ENCODE measurements at regions not wholly inside any gene's neighbourhood (a gene's known extent, or its start where the extent isn't known, plus 50 kb on each side); places are given as distances from the start of the nearest gene placed in this dataset.
"Not testable (repeated sequence)": the region's sequence is repeated elsewhere in the genome, so short reads cannot be mapped to it uniquely, and the experiment has no call there.

GRCh38 chr5:145521523-145521922 lies 313.6 kb downstream of the PRELID2 start:
- ChIA-PET POLR2A (ENCODE audit: unreplicated experiment) (no interaction called here), CTCF (no interaction called here)
- Histone ChIP-seq H3K27ac (no peak overlapping the region), H2AFZ (no peak overlapping the region), H3K9me2 (ENCODE audit: insufficient read depth) (no peaks in the 10 kb centered on the region), H3K4me3 (no peak overlapping the region), H4K20me1 (ENCODE audit: insufficient read depth) (no peaks in the 10 kb centered on the region), H3K4me2 (no peak overlapping the region), H3K4me1 (replicated peaks; ENCODE audit: insufficient read depth) (no peaks in the 10 kb centered on the region), H3K79me2 (ENCODE audit: low read depth) (no peaks in the 10 kb centered on the region), H3K9me3 (ENCODE audit: insufficient read depth, low read depth) (peaks cover 4% of the 10 kb centered on the region; the same call in 1 of the 2 replicates), H3K36me3 (ENCODE audit: low read depth) (no peaks in the 10 kb centered on the region), H3F3A (ENCODE audit: insufficient read depth, low read depth) (no peaks in the 10 kb centered on the region), H3K27me3 (ENCODE audit: insufficient read depth, low read depth) (no peaks in the 10 kb centered on the region)
- no peak for DNase-seq
- TF ChIP-seq CTCF (conservative IDR thresholded peaks at IDR 0.05) (no peak), EZH2 (IDR thresholded peaks at IDR 0.05; ENCODE audit: low read depth) (no peak)
- no TSS peak for BruUV-seq (replicated peaks)
- intact Hi-C loops (cut with micrococcal nuclease; ENCODE audit: unreplicated experiment): no loop called here

- no peaks in the 10 kb centered on the region for H3K79me2 ChIP-seq (ENCODE audit: low read depth)
- H3K36me3 ChIP-seq (ENCODE audit: low read depth): no peaks in the 10 kb centered on the region
- CTCF ChIA-PET: no interaction called here
- no peak overlapping the region for H3K27ac ChIP-seq
- peaks cover 4% of the 10 kb centered on the region; the same call in 1 of the 2 replicates for H3K9me3 ChIP-seq (ENCODE audit: insufficient read depth, low read depth)
- no peaks in the 10 kb centered on the region for H3F3A ChIP-seq (ENCODE audit: insufficient read depth, low read depth)
- H2AFZ ChIP-seq: no peak overlapping the region
- POLR2A ChIA-PET (ENCODE audit: unreplicated experiment): no interaction called here
- no peak for TF ChIP-seq EZH2 (IDR thresholded peaks at IDR 0.05; ENCODE audit: low read depth)
- TF ChIP-seq CTCF (conservative IDR thresholded peaks at IDR 0.05): no peak
- BruUV-seq (replicated peaks): no TSS peak
- H3K27me3 ChIP-seq (ENCODE audit: insufficient read depth, low read depth): no peaks in the 10 kb centered on the region
- H3K4me2 ChIP-seq: no peak overlapping the region
- no peak overlapping the region for H3K4me3 ChIP-seq
- H4K20me1 ChIP-seq (ENCODE audit: insufficient read depth): no peaks in the 10 kb centered on the region
- intact Hi-C loops (cut with micrococcal nuclease; ENCODE audit: unreplicated experiment): no loop called here
- H3K4me1 ChIP-seq (replicated peaks; ENCODE audit: insufficient read depth): no peaks in the 10 kb centered on the region
- no peak for DNase-seq
- H3K9me2 ChIP-seq (ENCODE audit: insufficient read depth): no peaks in the 10 kb centered on the region
Measured at GRCh38 chr5:145521066-145521465, 314.1 kb downstream of the PRELID2 start.

GRCh38 chr5:145520335-145520734 lies 314.8 kb downstream of the PRELID2 start:
- Histone ChIP-seq H3K9me2 (ENCODE audit: insufficient read depth) (no peaks in the 10 kb centered on the region), H3K4me1 (replicated peaks; ENCODE audit: insufficient read depth) (no peaks in the 10 kb centered on the region), H3K4me3 (no peak overlapping the region), H3F3A (ENCODE audit: insufficient read depth, low read depth) (no peaks in the 10 kb centered on the region), H3K9me3 (ENCODE audit: insufficient read depth, low read depth) (peaks cover 4% of the 10 kb centered on the region; the same call in 1 of the 2 replicates), H3K79me2 (ENCODE audit: low read depth) (no peaks in the 10 kb centered on the region), H3K36me3 (ENCODE audit: low read depth) (no peaks in the 10 kb centered on the region), H2AFZ (no peak overlapping the region), H3K4me2 (no peak overlapping the region), H4K20me1 (ENCODE audit: insufficient read depth) (no peaks in the 10 kb centered on the region), H3K27me3 (ENCODE audit: insufficient read depth, low read depth) (no peaks in the 10 kb centered on the region), H3K27ac (no peak overlapping the region)
- no TSS peak for BruUV-seq (replicated peaks)
- no peak for TF ChIP-seq EZH2 (IDR thresholded peaks at IDR 0.05; ENCODE audit: low read depth)
- TF ChIP-seq CTCF (conservative IDR thresholded peaks at IDR 0.05): no peak
- DNase-seq: no peak
- CTCF ChIA-PET: no interaction called here
- intact Hi-C loops (cut with micrococcal nuclease; ENCODE audit: unreplicated experiment): no loop called here
- POLR2A ChIA-PET (ENCODE audit: unreplicated experiment): no interaction called here

- BruUV-seq (replicated peaks); H3K4me1 ChIP-seq (replicated peaks; ENCODE audit: insufficient read depth); H3K36me3 ChIP-seq (ENCODE audit: low read depth); DNase-seq; H3F3A ChIP-seq (ENCODE audit: insufficient read depth, low read depth); H3K9me2 ChIP-seq (ENCODE audit: insufficient read depth); H3K4me2 ChIP-seq; H3K27ac ChIP-seq; intact Hi-C loops (cut with micrococcal nuclease; ENCODE audit: unreplicated experiment); H3K79me2 ChIP-seq (ENCODE audit: low read depth); H2AFZ ChIP-seq; H4K20me1 ChIP-seq (ENCODE audit: insufficient read depth); CTCF ChIA-PET; POLR2A ChIA-PET (ENCODE audit: unreplicated experiment); H3K9me3 ChIP-seq (ENCODE audit: insufficient read depth, low read depth); H3K4me3 ChIP-seq; H3K27me3 ChIP-seq (ENCODE audit: insufficient read depth, low read depth): not testable (repeated sequence)
Measured at GRCh38 chr5:145517588-145517987, 317.6 kb downstream of the PRELID2 start.
